OCI-M1 (cell line): ENCODE measurements at regions not wholly inside any gene's neighbourhood (a gene's known extent, or its start where the extent isn't known, plus 50 kb on each side); places are given as distances from the start of the nearest gene placed in this dataset.

Source experiments
- DNase-seq: peaks from one replicate; lab custom pipeline; 2025; lab: John Stamatoyannopoulos, UW

DNA sequence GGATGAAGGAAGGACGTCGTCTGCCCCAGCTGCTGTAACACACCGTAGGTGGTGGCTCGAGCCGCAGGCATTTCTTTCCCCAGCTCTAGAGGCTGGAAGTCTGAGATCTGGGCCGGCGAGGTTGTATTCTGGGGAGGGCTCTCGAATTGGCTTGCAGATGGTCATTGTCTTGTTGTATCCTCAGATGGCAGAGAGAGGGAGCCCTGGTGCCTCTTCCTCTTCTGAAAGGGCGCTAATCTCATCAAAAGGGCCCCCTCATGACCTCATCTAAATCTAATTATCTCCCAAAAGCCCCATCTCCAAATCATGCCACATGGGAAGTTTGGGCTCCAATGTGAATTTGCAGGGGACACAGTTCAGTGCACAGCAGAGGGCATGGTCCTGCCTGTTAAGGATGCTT, 109.0 kb downstream of the SIK1 start:
- DNase-seq = no peak

DNA sequence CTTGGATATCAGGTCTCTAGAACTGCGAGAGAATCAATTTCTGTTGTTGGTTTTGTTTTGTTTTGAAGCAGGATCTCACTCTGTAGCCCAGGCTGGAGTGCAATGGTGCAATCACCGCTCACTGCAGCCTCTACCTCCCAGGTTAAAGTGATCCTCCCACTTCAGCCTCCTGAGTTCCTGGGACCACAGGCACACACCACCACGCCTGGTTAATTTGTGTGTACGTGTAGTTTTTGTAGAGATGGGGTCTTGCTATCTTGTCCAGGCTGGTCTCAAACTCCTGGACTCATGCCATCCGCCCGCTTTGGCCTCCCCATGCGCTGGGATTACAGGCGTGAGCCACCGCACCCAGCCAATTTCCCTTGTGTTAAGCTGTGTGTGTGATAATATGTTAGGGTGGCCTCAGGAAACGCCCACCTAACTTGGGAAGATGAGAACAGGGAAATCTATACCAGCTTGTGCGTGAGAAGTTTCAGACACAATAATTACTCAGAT, 109.6 kb downstream of the SIK1 start:
- DNase-seq = no peak

DNA sequence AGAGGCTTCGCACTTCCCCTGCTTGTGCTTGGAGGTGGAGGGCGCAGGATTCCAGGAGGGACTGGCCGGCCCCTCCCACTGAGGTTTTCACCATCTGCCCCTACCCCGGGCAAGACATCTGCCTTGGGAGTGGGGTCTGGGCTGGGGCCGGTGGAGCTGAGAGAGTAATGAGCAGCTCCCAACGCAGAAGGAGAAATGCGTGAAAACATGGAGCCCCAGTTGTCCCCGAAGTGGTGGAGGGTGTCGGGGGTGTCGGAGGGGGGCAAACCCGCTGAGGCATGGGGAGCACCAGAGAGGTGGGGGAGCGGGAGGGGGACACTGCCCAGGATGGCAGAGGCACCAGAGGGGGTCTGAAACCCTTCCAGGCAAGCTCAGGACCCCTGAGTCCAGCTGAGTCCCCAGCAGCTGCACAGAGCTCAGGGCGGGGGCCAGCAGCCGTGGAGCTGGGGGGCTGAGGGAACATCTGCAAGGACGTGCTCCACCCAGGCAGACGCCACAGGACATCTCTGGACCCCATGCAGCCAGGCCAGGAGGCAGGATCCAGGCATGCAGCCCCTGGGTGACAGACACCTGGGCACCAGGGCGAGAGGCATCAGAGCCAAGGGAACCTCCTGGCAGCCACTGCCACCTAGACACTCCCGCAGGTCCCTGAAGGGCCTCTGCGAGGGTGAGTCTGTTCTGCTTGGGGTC, 110.6 kb downstream of the SIK1 start:
- DNase-seq = no peak

DNA sequence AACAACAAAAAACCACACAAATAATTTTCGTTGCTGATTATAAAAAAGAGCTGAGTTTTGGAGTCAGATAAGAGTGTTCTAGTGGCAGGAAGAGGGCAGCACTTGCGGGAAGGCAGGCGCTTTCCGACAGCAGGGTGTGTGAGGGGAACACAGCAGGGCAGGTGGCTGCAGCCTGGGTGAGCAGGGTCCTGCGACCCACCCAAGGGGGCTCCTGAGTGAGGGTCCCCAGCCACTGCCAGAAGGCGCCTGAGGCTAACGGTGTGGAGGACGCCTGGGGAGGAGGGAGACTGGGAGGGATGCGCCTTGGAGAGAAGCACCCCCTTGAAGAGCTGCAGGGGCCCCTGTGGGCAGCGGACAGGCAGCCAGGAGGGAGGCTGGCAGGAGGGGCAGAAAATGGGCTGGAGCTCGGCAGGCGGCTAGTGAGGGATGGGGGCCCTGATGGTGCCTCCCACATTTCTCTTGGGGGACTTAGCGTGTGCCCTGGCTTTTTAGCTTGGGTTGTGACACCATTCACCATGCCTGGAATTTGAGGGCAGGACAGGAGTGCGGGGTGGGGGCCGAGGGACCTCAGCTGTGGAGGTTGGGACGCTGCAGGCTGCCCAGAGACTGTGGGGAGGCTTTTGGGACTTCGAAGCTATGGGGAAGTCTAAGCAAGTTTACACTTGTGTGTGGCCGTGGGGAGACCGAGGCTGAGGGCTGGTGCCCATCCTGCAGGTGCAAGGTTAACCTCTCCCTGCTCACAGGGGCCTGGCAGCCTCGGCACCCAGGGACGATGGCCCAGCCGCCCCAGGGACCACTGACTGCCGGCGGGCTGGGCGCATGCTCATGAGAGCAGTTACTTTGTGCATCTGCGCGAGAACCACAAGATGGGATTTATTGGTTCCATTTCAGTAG, 111.4 kb downstream of the SIK1 start:
- DNase-seq = no peak

DNA sequence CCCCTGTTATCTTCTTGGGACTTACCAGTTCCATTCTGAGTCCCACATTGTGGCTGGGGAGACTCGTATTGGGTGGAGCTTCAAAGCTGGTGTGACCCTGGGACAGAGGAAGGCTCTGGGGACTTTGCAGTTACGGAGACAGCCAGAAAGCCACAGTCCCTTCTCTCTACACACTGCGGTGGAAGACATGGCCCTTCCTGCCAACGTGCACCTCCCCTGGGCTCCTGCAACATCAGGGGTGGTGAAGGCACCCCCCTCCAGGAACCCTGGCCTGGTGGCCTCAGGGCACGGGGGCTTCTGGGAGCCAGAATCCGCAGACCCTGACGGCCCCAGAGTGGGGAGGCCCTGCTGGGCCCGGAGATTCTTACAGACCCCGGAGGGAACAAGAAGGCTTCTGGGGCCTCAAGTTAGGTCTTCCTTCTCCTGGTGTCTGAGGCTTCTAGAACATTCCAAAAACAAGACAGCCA, 113.0 kb downstream of the SIK1 start:
- no peak for DNase-seq

DNA sequence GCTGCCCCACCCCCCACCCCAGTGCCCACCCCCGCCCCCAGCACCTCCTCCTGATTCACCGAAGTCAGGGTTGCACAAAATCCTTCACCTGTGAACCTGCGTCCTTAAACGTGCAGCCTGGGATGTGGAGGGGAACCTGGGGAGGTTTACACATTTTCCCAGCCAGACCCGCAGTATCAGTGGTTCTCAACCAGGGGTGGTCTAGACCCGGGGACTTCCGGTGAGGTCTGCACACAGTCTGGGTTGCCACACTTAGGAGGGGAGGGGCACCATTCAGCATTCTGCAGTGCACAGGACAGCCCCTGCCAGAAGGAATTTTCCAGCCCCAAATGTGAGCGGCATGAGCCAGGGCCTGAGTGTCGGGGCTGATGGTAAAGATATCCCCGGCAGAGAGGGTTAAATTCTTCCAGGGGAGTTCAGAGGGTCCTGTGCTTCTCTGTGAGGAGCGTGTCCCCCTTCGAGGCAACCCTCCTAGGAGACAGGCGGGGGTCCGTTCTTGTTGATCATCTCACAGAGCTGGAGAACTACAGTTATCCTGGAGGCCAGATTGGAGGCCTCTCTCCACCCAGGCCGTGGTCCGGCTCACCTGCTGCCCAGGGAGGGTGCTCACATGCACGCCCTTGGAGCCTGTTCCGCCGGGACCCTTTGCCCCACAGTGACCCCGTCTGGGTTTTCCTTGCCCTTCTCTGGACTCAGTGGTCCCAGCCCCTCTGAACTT, 113.6 kb downstream of the SIK1 start:
- DNase-seq = no peak

DNA sequence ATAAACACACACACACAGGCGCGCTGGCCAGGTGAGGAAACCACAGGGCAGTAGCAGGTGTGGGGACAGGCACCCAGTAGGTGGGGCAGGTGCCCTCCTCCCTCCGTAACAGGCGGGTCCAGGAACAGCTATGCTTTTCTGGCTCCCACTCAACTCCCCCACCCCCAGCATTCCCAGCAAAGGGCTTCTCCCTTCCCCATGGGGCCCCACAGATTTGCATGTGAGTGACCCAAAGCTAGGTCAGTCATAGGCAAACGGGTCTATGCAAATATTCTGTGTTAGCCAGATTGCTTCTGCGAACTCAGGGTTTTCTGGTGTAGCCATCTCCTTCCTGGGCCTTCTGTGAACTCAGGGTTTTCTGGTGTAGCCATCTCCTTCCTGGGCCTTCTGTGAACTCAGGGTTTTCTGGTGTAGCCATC, 114.2 kb downstream of the SIK1 start:
- DNase-seq = no peak

DNA sequence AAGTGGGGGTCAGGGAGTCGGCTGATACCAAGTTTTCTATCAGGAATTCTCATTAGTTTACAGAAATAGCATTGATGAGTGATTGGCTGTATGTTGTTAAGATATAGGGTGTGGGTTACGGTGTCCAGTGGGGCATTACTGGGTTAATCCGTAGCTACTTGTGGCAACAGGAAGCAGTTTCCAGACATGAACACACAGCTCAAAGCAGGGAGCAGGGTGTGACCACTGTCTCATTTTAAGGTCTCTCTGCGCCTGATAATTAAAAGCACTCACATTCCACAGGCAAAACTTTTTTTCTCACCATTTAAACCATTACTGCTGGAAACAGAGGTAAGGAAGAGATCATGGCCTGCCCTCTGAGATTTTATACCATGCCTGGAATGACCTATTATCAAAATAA, 114.9 kb downstream of the SIK1 start:
- DNase-seq = no peak

DNA sequence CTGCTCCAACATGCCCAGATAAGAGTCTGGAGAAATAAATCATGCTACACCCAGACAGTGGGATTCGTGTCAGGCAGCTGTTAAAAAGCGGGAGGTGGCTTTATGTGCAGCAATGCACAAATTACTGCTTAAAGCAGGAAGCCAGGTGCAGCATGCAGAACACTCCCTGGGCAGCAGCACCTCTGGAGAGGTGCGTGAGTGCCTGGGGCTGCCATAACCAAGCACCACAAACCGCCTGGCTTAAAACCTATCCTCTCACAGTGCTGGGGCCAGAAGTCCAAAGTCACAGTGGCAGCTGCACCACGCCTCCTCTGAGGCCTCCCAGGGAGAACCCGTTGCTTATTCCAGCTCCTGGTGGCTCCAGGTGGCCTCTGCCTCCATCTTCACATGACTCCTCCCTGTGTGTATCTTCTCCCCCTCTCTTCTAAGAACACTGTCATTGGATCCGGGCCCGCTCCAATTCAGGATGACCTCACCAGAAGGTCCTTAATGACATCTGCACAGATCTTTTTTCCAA, 115.6 kb downstream of the SIK1 start:
- no peak for DNase-seq

DNA sequence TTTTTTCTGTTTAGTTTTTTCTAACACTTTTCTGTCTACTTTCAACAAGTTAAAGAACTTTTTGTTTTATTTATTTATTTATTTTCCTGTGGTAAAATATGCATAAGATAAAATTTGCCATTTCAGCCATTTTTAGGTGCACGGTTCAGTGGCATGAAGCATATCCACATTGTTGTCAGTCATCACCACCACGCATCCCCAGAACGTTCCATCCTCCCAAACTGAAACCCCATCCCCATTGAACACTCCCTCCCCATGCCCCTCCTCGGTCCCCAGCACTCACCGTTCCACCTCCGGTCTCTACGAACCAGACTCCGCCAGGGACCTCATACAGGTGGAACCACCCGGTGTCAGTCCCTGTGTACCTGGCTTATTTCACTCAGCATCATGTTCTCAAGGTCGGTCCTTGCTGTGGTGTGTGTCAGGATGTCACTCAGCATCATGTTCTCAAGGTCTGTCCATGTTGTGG, 118.1 kb downstream of the SIK1 start:
- DNase-seq = no peak

DNA sequence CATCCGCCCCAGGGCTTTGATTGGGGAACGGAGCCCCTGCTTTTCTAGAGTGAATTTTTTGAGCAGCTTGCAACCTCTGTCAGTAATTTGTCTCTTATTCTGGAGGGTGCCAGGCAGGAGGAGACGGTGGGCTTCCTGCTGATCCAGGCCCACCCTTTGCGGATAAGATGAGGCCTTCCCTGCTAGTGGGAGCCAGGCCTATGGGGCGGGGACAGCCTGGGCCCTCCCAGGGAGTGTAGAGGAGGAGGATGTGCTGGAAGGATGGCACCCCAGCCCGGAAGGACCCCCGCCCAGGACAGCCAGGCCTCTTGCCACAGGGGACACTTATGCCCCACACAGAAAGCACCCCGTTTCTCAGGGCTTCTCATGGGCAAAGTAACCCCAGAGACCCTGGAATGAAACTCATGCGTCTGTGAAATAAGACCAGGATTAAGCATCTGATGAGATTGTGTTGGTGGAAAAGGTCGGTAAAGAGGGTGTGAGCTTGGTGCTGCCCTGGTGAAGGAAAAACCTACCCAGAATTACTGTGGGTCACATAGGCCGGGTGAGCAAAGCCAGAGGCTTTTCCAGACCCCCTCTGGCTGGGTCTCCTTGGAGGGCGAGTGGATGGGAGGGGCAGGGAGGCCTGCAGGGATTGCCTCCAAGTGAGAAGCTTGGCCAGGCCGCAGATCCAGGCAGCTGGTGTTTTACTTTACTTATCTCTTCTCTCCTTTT, 118.7 kb downstream of the SIK1 start:
- no peak for DNase-seq

DNA sequence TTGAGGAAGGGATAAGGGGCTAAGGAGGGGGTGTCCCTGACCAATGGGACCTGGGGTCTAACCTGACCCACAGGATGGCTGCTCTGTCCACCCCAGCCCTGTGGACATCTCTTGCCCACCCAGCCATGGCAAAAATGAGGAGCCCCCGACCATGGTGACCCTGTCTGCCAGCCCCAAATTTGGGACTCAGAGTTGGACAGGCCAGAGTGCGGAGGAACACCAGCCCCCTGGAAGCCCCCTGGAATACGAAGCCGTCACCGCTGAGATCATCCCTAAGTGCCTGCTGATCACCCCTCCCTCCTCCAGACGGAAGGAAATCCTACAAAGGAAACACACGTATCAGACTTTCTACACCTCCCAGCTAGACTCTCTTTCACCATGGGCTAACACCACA, 119.3 kb downstream of the SIK1 start:
- no peak for DNase-seq

DNA sequence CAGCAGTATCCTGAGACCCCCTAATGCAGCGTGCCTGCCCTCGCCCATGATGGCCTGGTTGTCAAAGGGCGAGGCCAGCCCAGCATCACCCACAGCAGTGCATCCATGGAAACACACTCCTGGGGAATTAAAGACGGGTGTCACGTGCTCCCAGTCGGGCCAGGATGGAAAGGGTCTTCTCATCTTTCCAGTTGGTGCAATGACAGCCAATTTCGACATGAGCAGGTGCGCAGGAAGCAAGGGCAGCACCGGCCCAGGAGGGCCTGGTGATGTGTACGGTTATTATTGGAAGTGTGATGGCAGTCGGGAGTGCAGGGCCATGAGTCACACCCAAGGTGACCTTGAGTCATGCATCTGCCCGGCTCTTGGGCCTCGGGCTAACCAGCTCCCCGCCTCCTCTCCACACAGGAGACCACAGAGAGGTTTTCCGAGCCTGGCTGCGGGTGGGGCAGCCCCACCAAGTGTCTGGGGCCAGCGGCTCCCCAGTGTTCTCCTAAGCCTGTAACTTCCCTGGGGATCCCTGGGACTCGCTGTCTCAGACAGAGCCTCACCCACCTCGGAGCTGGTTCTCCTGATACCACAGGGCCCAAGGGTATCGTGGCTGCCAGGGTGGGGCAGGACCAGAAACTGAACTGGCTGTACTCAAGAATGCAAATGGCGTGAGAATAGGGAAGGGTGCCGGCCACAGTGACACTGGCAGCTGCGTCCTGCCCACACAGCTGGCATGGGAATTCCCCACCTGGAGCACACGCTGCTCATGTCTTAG, 119.8 kb downstream of the SIK1 start:
- DNase-seq = peak; percentile 27

DNA sequence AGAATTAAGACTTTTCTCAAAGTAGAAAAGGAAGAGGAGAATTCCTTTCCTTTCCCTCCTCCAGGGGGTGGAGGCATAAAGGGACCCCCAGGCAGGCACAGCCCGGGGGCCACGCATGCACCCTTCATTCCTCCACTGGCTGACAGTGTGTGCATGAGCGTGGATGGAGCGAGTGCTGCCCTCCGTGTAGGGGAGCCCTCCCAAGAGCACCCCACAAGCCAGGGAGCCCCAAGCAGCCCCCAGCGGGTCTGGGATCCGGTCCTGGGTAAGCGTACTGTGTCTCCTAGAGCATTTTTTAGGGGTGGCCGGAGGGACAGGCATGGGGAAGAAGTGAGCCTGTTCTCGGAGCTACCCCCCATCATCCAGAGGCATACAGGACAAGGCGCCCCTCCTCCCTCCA, 120.5 kb downstream of the SIK1 start:
- no peak for DNase-seq

DNA sequence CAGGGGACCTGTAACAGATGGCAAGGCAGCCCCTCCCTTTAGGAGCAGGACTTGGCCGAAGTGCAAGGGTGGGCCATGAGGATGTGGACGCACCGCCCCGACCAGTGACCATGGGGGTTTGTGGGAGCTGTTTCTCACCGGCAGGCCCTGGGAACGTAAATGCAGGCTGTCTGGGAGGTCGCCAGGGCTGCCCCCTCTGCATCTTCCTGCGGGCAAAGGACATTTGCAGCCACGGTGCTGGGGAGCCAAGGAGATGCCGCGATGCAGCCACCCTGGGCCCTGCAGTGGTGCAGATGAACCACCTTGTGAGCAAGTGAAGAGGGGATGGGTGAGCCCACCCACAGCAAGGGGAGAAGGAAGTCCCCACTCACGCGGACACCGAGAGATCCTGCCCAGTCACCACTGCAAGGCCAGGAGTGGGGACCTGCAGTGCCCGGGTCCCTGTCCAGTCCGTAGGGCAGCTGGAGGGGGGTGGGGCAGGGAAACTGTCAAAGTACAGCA, 121.1 kb downstream of the SIK1 start:
- DNase-seq = no peak

DNA sequence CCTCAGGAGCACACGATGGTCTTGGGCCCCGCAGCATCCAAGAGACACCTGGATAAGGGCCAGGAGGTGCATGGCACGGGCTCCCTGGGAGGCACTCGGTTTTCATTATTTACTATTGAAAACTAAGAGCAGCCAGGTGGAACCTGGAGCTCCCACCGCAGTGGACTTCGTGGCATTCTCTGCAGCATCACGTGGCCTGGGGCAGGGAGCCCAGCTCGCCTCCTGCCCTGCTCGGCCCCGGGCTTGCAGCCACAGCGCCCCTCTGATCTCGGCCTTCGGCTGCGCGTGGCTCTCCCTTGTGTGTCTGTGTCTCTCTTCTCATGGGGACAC, 121.6 kb downstream of the SIK1 start:
- DNase-seq = no peak

DNA sequence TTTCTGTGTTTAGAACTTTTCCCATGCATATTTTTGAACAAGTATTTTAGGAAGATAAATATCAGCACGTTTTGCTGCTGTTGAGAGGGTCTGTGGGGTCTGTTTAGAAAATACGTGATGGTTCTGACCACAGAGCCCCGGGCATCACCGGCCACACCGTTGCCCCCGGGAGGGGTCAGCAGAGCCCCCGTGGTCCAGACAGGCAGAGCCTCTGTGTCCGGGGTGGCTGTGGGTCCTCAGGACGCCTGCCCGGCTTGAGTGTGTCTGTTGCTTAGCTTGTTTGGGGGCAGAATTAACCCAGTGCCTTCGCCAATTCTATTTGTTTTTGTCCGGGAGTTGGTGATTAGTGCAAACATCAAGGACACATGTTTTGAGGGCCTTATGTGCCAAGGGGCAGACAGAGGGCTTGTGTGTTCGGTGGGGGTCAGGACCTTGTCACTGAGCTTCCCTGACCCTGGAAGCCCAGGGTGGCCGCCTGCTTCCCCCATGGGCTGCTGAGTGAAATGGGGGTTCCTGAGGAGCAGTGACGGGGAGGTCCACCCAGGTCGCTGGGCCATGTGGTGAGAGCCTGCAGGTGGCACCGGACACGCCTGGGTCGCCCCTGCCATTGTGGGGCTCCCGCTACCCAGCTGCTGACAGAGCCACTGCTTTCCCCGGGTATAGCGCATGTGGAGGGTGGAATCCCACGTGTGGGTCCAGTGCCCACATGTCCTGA, 122.2 kb downstream of the SIK1 start:
- no peak for DNase-seq

DNA sequence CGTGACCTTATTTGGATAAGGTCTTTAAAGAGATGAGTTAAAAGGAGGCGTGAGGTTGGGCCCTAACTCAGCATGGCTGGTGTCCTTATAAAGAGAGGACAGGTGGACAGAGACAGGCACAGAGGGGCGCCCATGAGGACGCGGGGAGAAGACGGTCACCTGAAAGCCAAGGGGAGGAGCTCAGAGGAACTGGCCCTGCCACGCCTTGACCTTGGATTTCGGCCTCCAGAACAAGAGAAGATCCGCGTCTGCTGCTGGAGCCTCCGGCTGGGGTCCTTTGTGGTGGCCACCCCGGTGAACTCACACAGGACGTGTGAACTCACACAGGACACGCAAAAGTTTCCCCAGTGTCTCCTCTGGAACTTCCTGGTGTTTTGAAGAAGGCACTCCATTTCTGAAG, 122.7 kb downstream of the SIK1 start:
- no peak for DNase-seq

DNA sequence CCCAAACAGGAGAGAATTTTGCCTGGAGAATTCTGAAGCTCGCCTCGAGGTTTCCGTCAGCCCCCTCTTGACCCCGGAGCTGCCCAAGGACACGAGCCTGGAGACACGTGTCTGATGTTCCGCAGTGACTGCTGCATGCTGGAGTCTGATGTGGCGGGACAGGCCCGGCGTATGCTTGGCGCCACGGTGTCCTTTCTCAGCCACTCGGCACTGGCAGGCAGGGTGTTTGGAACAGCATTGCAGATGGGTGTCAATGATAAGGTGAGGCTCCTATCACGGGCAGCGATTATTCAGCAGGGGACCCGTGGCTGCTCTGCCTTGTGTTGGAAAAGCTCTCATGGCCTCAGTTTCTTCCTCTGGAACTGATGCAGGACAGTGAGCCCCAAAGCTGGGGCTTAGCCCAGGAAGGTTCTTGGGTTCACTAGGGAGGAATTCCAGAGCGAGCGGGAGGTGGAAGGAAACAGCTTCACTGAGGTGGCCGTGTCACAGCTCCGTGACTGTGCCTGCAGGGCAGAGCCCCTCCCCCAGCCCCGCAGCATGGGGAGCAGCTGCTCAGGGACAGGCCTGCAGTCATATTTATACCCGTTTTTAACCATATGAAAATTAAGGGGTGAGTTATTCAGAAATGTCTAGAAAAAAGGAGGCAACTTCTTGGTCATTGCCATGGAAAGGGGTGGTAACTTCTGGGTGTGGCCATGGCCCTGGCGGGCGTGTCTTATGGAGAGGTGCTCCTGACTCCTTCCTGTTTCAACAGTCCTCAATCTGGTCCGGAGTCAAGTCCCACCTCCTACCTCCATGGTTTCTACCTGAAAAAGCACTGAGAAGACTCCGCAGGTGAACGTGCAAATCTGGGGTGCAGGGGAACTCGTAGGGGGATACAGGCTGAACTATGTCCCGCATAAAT, 123.4 kb downstream of the SIK1 start:
- no peak for DNase-seq
